Right atrium auricular region (tissue), 2 donors: ENCODE measurements at regions not wholly inside any gene's neighbourhood (a gene's known extent, or its start where the extent isn't known, plus 50 kb on each side); places are given as distances from the start of the nearest gene placed in this dataset.
"Not testable (repeated sequence)": the region's sequence is repeated elsewhere in the genome, so short reads cannot be mapped to it uniquely, and the experiment has no call there.

Experiments used
- DNase-seq: peaks from one replicate; pipeline ENCODE4 v3.0.0-alpha.2; 2019; ENCODE audit warnings: low spot score
- H3K27ac ChIP-seq, 2 donors: fragments of 200-600 bp; sonication (generic); 1 replicate in 1 of 2; 2 replicates in 1 of 2; pipeline ENCODE4 v1.5.1; 2016 to 2019
- H3K27me3 ChIP-seq, 2 donors: fragments of 200-600 bp; sonication (generic); one replicate each; pipeline versions ENCODE4 v1.5.1 to v1.6.0; 2017 to 2019
- H3K36me3 ChIP-seq: fragments of 200-600 bp; sonication (generic); one replicate; pipeline ENCODE4 v1.5.1; 2016
- H3K4me1 ChIP-seq, 2 donors: fragments of 200-600 bp; sonication (generic); one replicate each; pipeline versions ENCODE4 v1.5.1 to v1.6.0; 2017 to 2019
- H3K4me3 ChIP-seq, 2 donors: fragments of 200-600 bp; sonication (generic); 1 replicate in 1 of 2; 2 replicates in 1 of 2; pipeline ENCODE4 v1.5.1; 2017 to 2019; ENCODE audit warnings: mild to moderate bottlenecking in 1 of 2, moderate library complexity in 1 of 2
- H3K9me3 ChIP-seq, 2 donors: fragments of 200-600 bp; sonication (generic); one replicate each; pipeline ENCODE4 v1.5.1; 2019
- CTCF ChIP-seq, 2 donors: fragments of 200-600 bp; sonication (generic); IDR thresholded peaks; one replicate each; pipeline ENCODE4 v1.5.1; 2019; ENCODE audit warnings: antibody characterized with exemption in 2 of 2

DNA sequence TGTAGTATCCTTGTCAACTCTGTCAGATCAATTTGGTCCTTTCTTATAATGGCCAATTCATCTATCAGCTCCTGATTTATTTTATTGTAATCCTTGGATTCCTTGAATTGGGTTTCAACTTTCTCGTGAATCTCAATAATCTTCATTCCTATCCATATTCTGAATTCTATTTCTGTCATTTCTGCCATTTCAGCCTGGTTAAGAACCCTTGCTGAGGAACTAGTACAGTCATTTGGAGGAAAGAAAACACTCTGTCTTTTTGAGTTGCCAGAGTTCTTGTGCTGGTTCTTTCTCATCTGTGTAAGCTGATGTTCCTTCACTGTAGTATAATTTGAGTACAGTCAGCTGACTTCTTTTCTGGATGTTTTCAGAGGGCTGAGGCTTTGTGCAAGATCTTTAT lies 84.5 kb downstream of the CETN3 start:
- no peak for TF ChIP-seq CTCF (IDR thresholded peaks at IDR 0.05)
- H3K4me1 ChIP-seq, result no peaks in the 10 kb centered on the region
- no peaks in the 10 kb centered on the region for H3K27me3 ChIP-seq
- no peaks in the 10 kb centered on the region for H3K36me3 ChIP-seq
- DNase-seq, result no peak
- no peak overlapping the region for H3K4me3 ChIP-seq
- H3K27ac ChIP-seq, result no peak overlapping the region
- H3K9me3 ChIP-seq, result peaks cover 0 to 7% of the 10 kb centered on the region in 2 donors

- not testable (repeated sequence) for H3K9me3 ChIP-seq, H3K4me1 ChIP-seq, H3K27me3 ChIP-seq, H3K27ac ChIP-seq, H3K4me3 ChIP-seq, DNase-seq, H3K36me3 ChIP-seq
These were observed 89.2 kb downstream of the CETN3 start for GRCh38 chr5:90320348-90320747.

DNA sequence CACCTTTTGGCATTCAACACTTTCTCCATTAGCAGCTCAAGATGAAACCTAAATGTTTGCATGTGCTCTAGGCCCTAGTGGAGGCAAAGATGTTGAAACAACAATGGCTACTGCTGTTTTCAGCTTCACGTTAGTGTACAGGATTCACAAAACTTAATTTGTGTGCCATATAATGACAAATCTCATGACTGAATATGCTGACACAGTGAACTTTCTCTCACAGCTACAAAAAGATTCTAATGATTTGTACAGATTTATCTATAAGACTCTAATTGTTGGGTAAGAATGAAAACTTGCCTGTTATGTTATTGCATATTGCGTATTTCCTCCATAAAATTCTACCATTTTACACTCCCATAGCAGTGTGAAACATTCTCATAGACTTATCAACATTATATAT lies 97.5 kb downstream of the CETN3 start:
- no peak for DNase-seq

DNA sequence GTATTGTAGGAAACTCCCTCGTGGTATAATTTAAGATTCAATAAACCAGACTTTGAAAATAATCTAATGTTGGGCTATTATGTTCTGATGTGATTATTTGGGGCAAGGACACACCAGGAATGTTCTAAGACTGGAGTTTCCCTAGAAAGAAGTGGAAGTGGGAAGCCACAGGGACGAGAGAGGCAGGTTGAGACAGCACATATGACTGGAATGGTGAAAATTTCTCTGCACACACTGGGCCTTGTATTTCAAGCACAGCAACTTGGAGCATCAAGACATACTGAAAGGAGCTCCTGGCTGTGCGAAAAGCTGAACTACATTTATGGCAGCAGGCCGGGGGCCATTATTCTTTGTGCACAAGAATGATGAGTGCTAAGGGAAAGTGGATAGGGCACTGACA lies 98.2 kb downstream of the CETN3 start:
- DNase-seq, result no peak
- Histone ChIP-seq H3K27ac (no peak overlapping the region), H3K4me3 (no peak overlapping the region), H3K9me3 (no peaks in the 10 kb centered on the region), H3K36me3 (no peaks in the 10 kb centered on the region), H3K27me3 (no peaks in the 10 kb centered on the region), H3K4me1 (no peaks in the 10 kb centered on the region)
- TF ChIP-seq CTCF (IDR thresholded peaks at IDR 0.05), result no peak

More for the DNA sequence above, 97.5 kb downstream of the CETN3 start:
- no peaks in the 10 kb centered on the region for H3K9me3 ChIP-seq
- no peaks in the 10 kb centered on the region for H3K36me3 ChIP-seq
- H3K27me3 ChIP-seq, result no peaks in the 10 kb centered on the region
- H3K27ac ChIP-seq, result no peak overlapping the region
- no peak for TF ChIP-seq CTCF (IDR thresholded peaks at IDR 0.05)
- H3K4me3 ChIP-seq, result no peak overlapping the region
- no peaks in the 10 kb centered on the region for H3K4me1 ChIP-seq

GRCh38 chr5:90308787-90309585 lies 100.6 kb downstream of the CETN3 start:
- Histone ChIP-seq H3K27me3 (no peaks in the 10 kb centered on the region), H3K36me3 (no peaks in the 10 kb centered on the region), H3K27ac (no peak overlapping the region), H3K4me3 (no peak overlapping the region), H3K4me1 (no peaks in the 10 kb centered on the region), H3K9me3 (no peaks in the 10 kb centered on the region)
- TF ChIP-seq CTCF (IDR thresholded peaks at IDR 0.05), result no peak
- DNase-seq, result no peak

DNA sequence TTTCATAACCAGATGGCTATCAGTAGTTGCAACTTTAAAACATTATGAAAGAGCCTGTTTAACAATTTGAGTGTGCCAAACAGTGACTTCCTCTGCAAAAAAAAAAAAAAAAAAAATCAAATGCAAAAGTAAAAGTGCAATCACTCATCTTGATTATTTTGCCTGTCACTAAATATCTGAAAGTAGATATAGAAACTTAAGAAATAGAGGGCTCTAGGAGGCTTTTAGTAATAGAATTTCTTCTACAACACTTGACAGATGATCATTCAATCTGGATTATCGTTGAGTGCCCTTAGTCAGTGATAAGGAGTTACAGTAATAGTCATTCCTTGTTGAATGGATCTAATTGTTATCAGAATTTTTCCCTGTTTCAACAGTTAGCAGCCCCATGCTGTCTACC lies 101.8 kb downstream of the CETN3 start:
- H3K27me3 ChIP-seq, result no peaks in the 10 kb centered on the region
- H3K4me3 ChIP-seq, result no peak overlapping the region
- H3K27ac ChIP-seq, result no peak overlapping the region
- H3K4me1 ChIP-seq, result no peaks in the 10 kb centered on the region
- TF ChIP-seq CTCF (IDR thresholded peaks at IDR 0.05), result no peak
- no peak for DNase-seq
- H3K36me3 ChIP-seq, result no peaks in the 10 kb centered on the region
- no peaks in the 10 kb centered on the region for H3K9me3 ChIP-seq
